Transverse colon (tissue), 4 donors: ENCODE measurements at regions not wholly inside any gene's neighbourhood (a gene's known extent, or its start where the extent isn't known, plus 50 kb on each side); places are given as distances from the start of the nearest gene placed in this dataset.

Source experiments
- DNase-seq: peaks from one replicate; pipeline ENCODE4 v3.0.0-alpha.2; 2019
- H3K27ac ChIP-seq, 4 donors: fragments of 200-600 bp; sonication (generic); 2 replicates each; pipeline ENCODE4 v1.5.1; 2016 to 2018; ENCODE audit warnings: inconsistent platforms in 4 of 4
- H3K27me3 ChIP-seq: fragments of 200-600 bp; sonication (generic); 2 replicates; pipeline ENCODE4 v1.5.1; 2017; ENCODE audit warnings: inconsistent platforms
- H3K36me3 ChIP-seq, 4 donors: fragments of 200-600 bp; sonication (generic); 2 replicates each; pipeline ENCODE4 v1.5.1; 2017 to 2019; ENCODE audit warnings: inconsistent platforms in 4 of 4
- H3K4me1 ChIP-seq, 4 donors: fragments of 200-600 bp; sonication (generic); 2 replicates each; pipeline ENCODE4 v1.5.1; 2017 to 2020; ENCODE audit warnings: inconsistent platforms in 4 of 4
- H3K4me3 ChIP-seq, 4 donors: fragments of 200-600 bp; sonication (generic); 1 replicate in 1 of 4; 2 replicates in 3 of 4; pipeline versions ENCODE4 v1.5.1 to v1.6.1; 2017 to 2019; ENCODE audit warnings: inconsistent platforms in 4 of 4
- H3K9me3 ChIP-seq, 2 donors: fragments of 200-600 bp; sonication (generic); 2 replicates each; pipeline ENCODE4 v1.5.1; 2017 to 2019; ENCODE audit warnings: inconsistent platforms in 2 of 2
- EP300 ChIP-seq: sonication (generic); formaldehyde crosslinking; IDR thresholded peaks from one replicate; pipeline ENCODE4 v1.6.1; 2017; ENCODE audit warnings: antibody characterized with exemption, low read depth
- POLR2A ChIP-seq: fragments of 450-650 bp; IDR thresholded peaks from one replicate; pipeline ENCODE4 v1.6.1; 2016; ENCODE audit warnings: antibody characterized with exemption, mild to moderate bottlenecking, moderate library complexity
- POLR2AphosphoS5 ChIP-seq, 3 donors: sonication (generic); formaldehyde crosslinking; IDR thresholded peaks; one replicate each; pipeline ENCODE4 v1.6.1; 2016; ENCODE audit warnings: antibody characterized with exemption in 3 of 3
- WGBS, 2 donors: methylation state at CpG; one replicate each; pipeline ENCODE4 v1.1.5; 2018; ENCODE audit warnings: low coverage in 1 of 2; 5-methylcytosine and 5-hydroxymethylcytosine counted together
- in situ Hi-C, 4 donors: fragments of 200-750 bp; cut with MboI; loops; one replicate each; pipeline versions ENCODE4 v1.15.0 to v1.15.1; 2017; ENCODE audit warnings: low sequenced_read_pairs in 3 of 4, low pct_ligation_motif_present in 1 of 4, low pct_unique_long_range_greater_than_20kb in 1 of 4
- intact Hi-C: fragments of 100-400 bp; cut with DNase I; formaldehyde crosslinking; loops from one replicate; pipeline ENCODE4 v1.15.1; 2023; ENCODE audit warnings: low total_unique reads
- TF ChIP-seq, protein P1 (sequence below), 5 experiments: fragments of 200-600 bp in 3 of 5; fragments of 450-650 bp in 2 of 5; sonication (generic) in 3 of 5; IDR thresholded peaks; 1 replicate in 2 of 5; 2 replicates in 3 of 5; pipeline ENCODE4 v1.5.1; 2016 to 2017; ENCODE audit warnings: antibody characterized with exemption in 5 of 5, inconsistent platforms in 3 of 5, mild to moderate bottlenecking in 2 of 5, moderate library complexity in 1 of 5

DNA sequence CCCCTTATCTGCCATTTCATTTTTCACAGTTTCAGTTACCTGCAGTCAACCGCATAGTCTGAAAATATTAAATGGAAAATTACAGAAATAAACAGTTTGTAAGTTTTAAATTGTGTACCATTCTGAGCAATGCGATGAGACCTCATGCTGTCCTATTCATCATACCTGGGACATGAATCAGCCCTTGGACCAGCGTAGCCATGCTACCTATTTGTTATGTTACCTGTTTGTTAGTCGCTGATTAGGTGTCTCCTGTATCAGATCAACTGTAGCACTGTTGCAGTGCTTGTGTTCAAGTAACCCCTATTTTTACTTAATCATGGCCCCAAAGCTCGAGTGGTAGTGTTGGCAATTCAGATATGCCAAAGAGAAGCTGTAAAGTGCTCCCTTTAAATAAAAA is 492.2 kb upstream of the AADAT start:
- H3K9me3 ChIP-seq, result no peaks in the 10 kb centered on the region
- no peaks in the 10 kb centered on the region for H3K4me1 ChIP-seq
- 74 to 75% methylated on average over 2 to 5 of the region's 5 CpGs for WGBS, 2 donors
- intact Hi-C loops, result no loop called here
- no peak overlapping the region for H3K4me3 ChIP-seq
- no peaks in the 10 kb centered on the region for H3K27me3 ChIP-seq
- H3K36me3 ChIP-seq, result no peaks in the 10 kb centered on the region
- TF ChIP-seq EP300 (no peak), POLR2AphosphoS5 (IDR thresholded peaks at IDR 0.05) (no peak), POLR2A (no peak)
- TF ChIP-seq, protein P1, sequence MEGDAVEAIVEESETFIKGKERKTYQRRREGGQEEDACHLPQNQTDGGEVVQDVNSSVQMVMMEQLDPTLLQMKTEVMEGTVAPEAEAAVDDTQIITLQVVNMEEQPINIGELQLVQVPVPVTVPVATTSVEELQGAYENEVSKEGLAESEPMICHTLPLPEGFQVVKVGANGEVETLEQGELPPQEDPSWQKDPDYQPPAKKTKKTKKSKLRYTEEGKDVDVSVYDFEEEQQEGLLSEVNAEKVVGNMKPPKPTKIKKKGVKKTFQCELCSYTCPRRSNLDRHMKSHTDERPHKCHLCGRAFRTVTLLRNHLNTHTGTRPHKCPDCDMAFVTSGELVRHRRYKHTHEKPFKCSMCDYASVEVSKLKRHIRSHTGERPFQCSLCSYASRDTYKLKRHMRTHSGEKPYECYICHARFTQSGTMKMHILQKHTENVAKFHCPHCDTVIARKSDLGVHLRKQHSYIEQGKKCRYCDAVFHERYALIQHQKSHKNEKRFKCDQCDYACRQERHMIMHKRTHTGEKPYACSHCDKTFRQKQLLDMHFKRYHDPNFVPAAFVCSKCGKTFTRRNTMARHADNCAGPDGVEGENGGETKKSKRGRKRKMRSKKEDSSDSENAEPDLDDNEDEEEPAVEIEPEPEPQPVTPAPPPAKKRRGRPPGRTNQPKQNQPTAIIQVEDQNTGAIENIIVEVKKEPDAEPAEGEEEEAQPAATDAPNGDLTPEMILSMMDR (IDR thresholded peaks at IDR 0.05), result no peak
- in situ Hi-C loops, result no loop called here
- H3K27ac ChIP-seq, result no peak overlapping the region
- DNase-seq, result no peak

DNA sequence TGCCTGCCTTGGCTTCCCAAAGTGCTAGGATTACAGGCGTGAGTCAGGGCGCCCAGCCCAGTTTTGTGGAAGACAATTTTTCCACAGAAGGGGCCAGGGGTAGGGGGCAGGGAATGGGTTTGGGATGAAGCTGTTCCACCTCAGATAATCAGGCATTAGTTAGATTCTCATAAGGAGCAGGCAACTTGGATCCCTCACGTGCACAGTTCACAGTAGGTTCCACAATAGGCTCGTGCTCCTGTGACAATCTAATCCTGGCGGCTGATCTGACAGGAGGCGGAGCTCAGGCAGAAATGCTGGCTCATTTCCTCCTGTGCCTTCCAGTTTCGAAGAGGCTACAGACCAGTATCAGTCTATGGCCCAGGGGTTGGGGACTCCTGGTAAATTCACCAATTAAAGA is 491.6 kb upstream of the AADAT start:
- H3K9me3 ChIP-seq, result no peaks in the 10 kb centered on the region
- no peak overlapping the region for H3K4me3 ChIP-seq
- no peaks in the 10 kb centered on the region for H3K36me3 ChIP-seq
- no peak overlapping the region for H3K27ac ChIP-seq
- no peak for DNase-seq
- TF ChIP-seq, protein P1 (IDR thresholded peaks at IDR 0.05), result no peak
- no peak for TF ChIP-seq EP300
- in situ Hi-C loops, result no loop called here
- 69% methylated on average over 7 of the region's 7 CpGs; no CpG with 5 or more reads in 1 of the 2 donors for WGBS, 2 donors
- H3K27me3 ChIP-seq, result no peaks in the 10 kb centered on the region
- no peaks in the 10 kb centered on the region for H3K4me1 ChIP-seq
- intact Hi-C loops, result no loop called here

DNA sequence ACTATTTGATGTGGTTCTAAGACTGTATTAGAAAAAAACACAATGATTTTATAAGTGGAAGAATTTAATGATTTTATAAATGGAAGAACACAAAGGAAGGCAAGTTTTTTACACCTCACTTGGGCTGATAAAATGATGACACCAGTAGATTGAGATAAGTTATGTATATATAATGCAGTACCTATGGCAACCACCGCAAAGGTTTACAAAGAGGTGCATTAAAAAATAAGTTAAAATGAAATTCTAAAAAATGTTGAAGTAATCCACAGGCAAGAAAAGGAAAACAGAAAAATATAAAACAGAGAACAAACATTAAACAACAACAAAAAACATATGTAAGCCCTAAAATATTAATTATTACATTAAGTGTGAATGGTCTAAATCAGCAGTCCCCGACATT is 490.9 kb upstream of the AADAT start:
- no peaks in the 10 kb centered on the region for H3K36me3 ChIP-seq
- in situ Hi-C loops (no loop called here), intact Hi-C loops (no loop called here)
- no peaks in the 10 kb centered on the region for H3K27me3 ChIP-seq
- no peak overlapping the region for H3K4me3 ChIP-seq
- no peak overlapping the region for H3K27ac ChIP-seq
- no peak for DNase-seq
- no peaks in the 10 kb centered on the region for H3K4me1 ChIP-seq
- TF ChIP-seq, protein P1 (IDR thresholded peaks at IDR 0.05), result peak in 1 of 5 experiments; percentile 10
- TF ChIP-seq POLR2AphosphoS5 (IDR thresholded peaks at IDR 0.05), result no peak
- TF ChIP-seq EP300, result no peak
- TF ChIP-seq POLR2A, result no peak
- H3K9me3 ChIP-seq, result no peaks in the 10 kb centered on the region
- 70 to 93% methylated on average over 2 of the region's 2 CpGs for WGBS, 2 donors

DNA sequence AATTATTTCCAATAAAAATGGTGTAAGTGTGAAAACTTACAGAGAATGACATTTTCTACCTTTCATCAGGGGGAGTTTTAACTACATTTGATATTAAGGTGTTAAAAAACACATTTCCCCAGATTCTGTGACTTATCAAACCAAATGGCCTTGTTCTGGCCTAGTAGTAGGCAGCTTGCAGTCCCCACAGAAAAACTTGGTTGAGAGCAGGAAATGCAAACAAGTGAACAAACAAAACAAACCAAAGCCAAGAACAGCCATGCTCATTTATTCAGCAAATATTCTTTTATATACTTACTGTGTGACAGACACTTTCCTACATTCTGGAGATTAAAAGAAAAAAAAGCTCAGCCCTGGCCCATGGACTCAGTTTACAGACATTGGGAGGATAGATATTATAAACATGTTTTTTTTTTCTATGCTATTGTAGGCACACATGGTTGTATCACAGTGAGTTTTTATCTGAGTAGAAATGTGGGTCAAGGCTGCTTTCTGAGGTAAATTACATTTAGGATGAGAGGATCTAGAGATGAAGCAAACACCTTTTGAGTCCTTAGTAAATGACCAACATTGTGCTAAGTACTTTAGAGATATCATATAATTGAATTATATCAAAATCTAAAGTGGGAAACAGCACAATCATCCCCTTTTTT is 449.2 kb upstream of the AADAT start:
- no peaks in the 10 kb centered on the region for H3K9me3 ChIP-seq

More for the DNA sequence above, 449.2 kb upstream of the AADAT start:
- H3K4me1 ChIP-seq, result no peaks in the 10 kb centered on the region
- H3K27ac ChIP-seq, result no peak overlapping the region
- no peak for TF ChIP-seq POLR2A
- H3K36me3 ChIP-seq, result no peaks in the 10 kb centered on the region
- no peak overlapping the region for H3K4me3 ChIP-seq
- intact Hi-C loops (no loop called here), in situ Hi-C loops (no loop called here)
- DNase-seq, result no peak
- no peaks in the 10 kb centered on the region for H3K27me3 ChIP-seq
